Liver (tissue), 8 donors: ENCODE measurements at regions not wholly inside any gene's neighbourhood (a gene's known extent, or its start where the extent isn't known, plus 50 kb on each side); places are given as distances from the start of the nearest gene placed in this dataset.

Source experiments
- DNase-seq: peaks from one replicate; pipeline ENCODE4 v3.0.0-alpha.2; 2017; ENCODE audit warnings: low spot score
- H3K27ac ChIP-seq, 2 donors: one replicate each; pipeline ENCODE4 v1.7.0; 2013; ENCODE audit warnings: inconsistent platforms in 2 of 2, low read length in 2 of 2, control low read depth in 1 of 2, low read depth in 1 of 2, mild to moderate bottlenecking in 1 of 2
- H3K27me3 ChIP-seq, 4 donors: one replicate each; pipeline versions ENCODE4 v1.6.1 to v1.7.0; 2013; ENCODE audit warnings: low read length in 3 of 4, inconsistent platforms in 1 of 4, mild to moderate bottlenecking in 1 of 4, moderate library complexity in 1 of 4; ENCODE audit not compliant: control insufficient read depth in 4 of 4, insufficient read depth in 4 of 4
- H3K36me3 ChIP-seq, 4 donors: one replicate each; pipeline versions ENCODE4 v1.6.1 to v1.7.0; 2013; ENCODE audit warnings: low read length in 3 of 4, mild to moderate bottlenecking in 3 of 4, low read depth in 1 of 4, moderate library complexity in 1 of 4; ENCODE audit not compliant: control insufficient read depth in 4 of 4, insufficient read depth in 3 of 4
- H3K4me1 ChIP-seq, 4 donors: one replicate each; pipeline versions ENCODE4 v1.6.1 to v1.7.0; 2013; ENCODE audit warnings: low read length in 3 of 4, mild to moderate bottlenecking in 3 of 4, moderate library complexity in 1 of 4; ENCODE audit not compliant: control insufficient read depth in 4 of 4, insufficient read depth in 4 of 4
- H3K4me3 ChIP-seq, 3 donors: one replicate each; pipeline versions ENCODE4 v1.6.1 to v1.7.0; 2013; ENCODE audit warnings: low read length in 3 of 3, control low read depth in 1 of 3, low read depth in 1 of 3, mild to moderate bottlenecking in 1 of 3
- H3K9ac ChIP-seq, 2 donors: one replicate each; pipeline ENCODE4 v1.7.0; 2013; ENCODE audit warnings: low read length in 2 of 2, mild to moderate bottlenecking in 2 of 2, moderate library complexity in 2 of 2, control low read depth in 1 of 2, low read depth in 1 of 2
- H3K9me3 ChIP-seq, 4 donors: one replicate each; pipeline versions ENCODE4 v1.6.1 to v1.7.0; 2013; ENCODE audit warnings: low read length in 3 of 4; ENCODE audit not compliant: control insufficient read depth in 4 of 4
- EGR1 ChIP-seq, 2 donors: IDR thresholded peaks; 2 replicates each; pipeline ENCODE4 v1.6.1; 2016 to 2018; ENCODE audit warnings: antibody characterized with exemption in 2 of 2, low read depth in 2 of 2
- FOXA1 ChIP-seq: IDR thresholded peaks from 2 replicates; pipeline ENCODE4 v1.6.1; 2016; ENCODE audit warnings: antibody characterized with exemption
- FOXA2 ChIP-seq: IDR thresholded peaks from 2 replicates; pipeline ENCODE4 v1.6.1; 2016; ENCODE audit warnings: antibody characterized with exemption
- GABPA ChIP-seq, 2 donors: IDR thresholded peaks in 1 of 2; conservative IDR thresholded peaks in 1 of 2; 2 replicates each; pipeline ENCODE4 v1.6.1; 2016; ENCODE audit warnings: antibody characterized with exemption in 2 of 2, mild to moderate bottlenecking in 1 of 2, moderate library complexity in 1 of 2
- HNF4A ChIP-seq, 2 donors: conservative IDR thresholded peaks; 2 replicates each; pipeline ENCODE4 v1.6.1; 2016; ENCODE audit warnings: antibody characterized with exemption in 2 of 2, mild to moderate bottlenecking in 2 of 2
- JUND ChIP-seq, 2 donors: IDR thresholded peaks; 2 replicates each; pipeline ENCODE4 v1.6.1; 2016; ENCODE audit warnings: antibody characterized with exemption in 2 of 2
- NR2F2 ChIP-seq: IDR thresholded peaks from 2 replicates; pipeline ENCODE4 v1.6.1; 2016; ENCODE audit warnings: antibody characterized with exemption
- RAD21 ChIP-seq, 2 donors: IDR thresholded peaks; 2 replicates each; pipeline ENCODE4 v1.6.1; 2016; ENCODE audit warnings: antibody characterized with exemption in 2 of 2, mild to moderate bottlenecking in 2 of 2
- RXRA ChIP-seq, 2 donors: IDR thresholded peaks; 2 replicates each; pipeline ENCODE4 v1.6.1; 2017 to 2018; ENCODE audit warnings: antibody characterized with exemption in 2 of 2, mild to moderate bottlenecking in 1 of 2
- SP1 ChIP-seq: IDR thresholded peaks from 2 replicates; pipeline ENCODE4 v1.6.1; 2018; ENCODE audit warnings: antibody characterized with exemption, mild to moderate bottlenecking
- TAF1 ChIP-seq: conservative IDR thresholded peaks from 2 replicates; pipeline ENCODE4 v1.6.1; 2016; ENCODE audit warnings: antibody characterized with exemption, mild to moderate bottlenecking
- YY1 ChIP-seq: IDR thresholded peaks from 2 replicates; pipeline ENCODE4 v1.6.1; 2016; ENCODE audit warnings: antibody characterized with exemption, mild to moderate bottlenecking
- WGBS: extraction: QIAGEN DNeasy Blood & Tissue Kit; methylation state at CpG from one replicate; pipeline ENCODE4 v1.1.7; 2013; 5-methylcytosine and 5-hydroxymethylcytosine counted together
- TF ChIP-seq, protein P1 (sequence below): IDR thresholded peaks from 2 replicates; pipeline ENCODE4 v1.6.1; 2016; ENCODE audit warnings: antibody characterized with exemption
- TF ChIP-seq, protein P2 (sequence below): IDR thresholded peaks from 2 replicates; pipeline ENCODE4 v1.6.1; 2016; ENCODE audit warnings: antibody characterized with exemption
- TF ChIP-seq, protein P3 (sequence below): fragments of 150-350 bp; IDR thresholded peaks from 2 replicates; pipeline ENCODE4 v1.5.1; 2017; ENCODE audit warnings: improper control_type of control experiment, low read depth, low read length; ENCODE audit not compliant: missing input control
- donor health status: healthy.
- donor health status: healthy.
- donor health status: healthy.
- donor health status: healthy.
- donor health status: healthy.

DNA sequence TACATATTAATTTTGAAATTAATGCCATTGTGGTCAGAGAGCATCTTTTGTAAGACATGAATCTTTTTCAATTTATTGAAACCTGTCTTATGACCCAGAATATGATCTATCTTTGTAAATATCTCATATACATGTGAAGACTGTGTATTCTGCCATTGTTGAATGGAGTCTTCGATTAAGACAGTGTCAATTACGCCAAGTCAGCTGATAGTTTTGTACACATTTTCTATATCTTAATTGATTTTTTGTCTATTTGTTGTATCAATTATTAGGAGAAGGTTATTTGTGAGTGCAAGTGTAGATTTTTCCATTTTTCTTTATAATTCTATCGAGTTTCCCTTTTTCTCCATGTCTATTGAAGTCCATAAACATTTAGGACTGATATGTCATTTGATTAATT, 471.6 kb downstream of the MED10 start:
- no peak for DNase-seq
- Histone ChIP-seq H3K4me3 (no peak overlapping the region), H3K36me3 (no peaks in the 10 kb centered on the region), H3K27ac (no peak overlapping the region), H3K4me1 (no peaks in the 10 kb centered on the region), H3K9me3 (no peaks in the 10 kb centered on the region), H3K9ac (no peak overlapping the region), H3K27me3 (no peaks in the 10 kb centered on the region)
- no peak for TF ChIP-seq RXRA (IDR thresholded peaks at IDR 0.05)
- TF ChIP-seq HNF4A (conservative IDR thresholded peaks at IDR 0.05) = no peak
- TF ChIP-seq, protein P1, sequence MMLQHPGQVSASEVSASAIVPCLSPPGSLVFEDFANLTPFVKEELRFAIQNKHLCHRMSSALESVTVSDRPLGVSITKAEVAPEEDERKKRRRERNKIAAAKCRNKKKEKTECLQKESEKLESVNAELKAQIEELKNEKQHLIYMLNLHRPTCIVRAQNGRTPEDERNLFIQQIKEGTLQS = no peak
- TF ChIP-seq JUND (IDR thresholded peaks at IDR 0.05) = no peak
- no peak for TF ChIP-seq NR2F2
- TF ChIP-seq SP1 = no peak
- no peak for TF ChIP-seq YY1
- TF ChIP-seq TAF1 = no peak
- TF ChIP-seq, protein P2, sequence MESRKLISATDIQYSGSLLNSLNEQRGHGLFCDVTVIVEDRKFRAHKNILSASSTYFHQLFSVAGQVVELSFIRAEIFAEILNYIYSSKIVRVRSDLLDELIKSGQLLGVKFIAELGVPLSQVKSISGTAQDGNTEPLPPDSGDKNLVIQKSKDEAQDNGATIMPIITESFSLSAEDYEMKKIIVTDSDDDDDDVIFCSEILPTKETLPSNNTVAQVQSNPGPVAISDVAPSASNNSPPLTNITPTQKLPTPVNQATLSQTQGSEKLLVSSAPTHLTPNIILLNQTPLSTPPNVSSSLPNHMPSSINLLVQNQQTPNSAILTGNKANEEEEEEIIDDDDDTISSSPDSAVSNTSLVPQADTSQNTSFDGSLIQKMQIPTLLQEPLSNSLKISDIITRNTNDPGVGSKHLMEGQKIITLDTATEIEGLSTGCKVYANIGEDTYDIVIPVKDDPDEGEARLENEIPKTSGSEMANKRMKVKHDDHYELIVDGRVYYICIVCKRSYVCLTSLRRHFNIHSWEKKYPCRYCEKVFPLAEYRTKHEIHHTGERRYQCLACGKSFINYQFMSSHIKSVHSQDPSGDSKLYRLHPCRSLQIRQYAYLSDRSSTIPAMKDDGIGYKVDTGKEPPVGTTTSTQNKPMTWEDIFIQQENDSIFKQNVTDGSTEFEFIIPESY = no peak
- WGBS = 77% methylated on average over 3 of the region's 3 CpGs

DNA sequence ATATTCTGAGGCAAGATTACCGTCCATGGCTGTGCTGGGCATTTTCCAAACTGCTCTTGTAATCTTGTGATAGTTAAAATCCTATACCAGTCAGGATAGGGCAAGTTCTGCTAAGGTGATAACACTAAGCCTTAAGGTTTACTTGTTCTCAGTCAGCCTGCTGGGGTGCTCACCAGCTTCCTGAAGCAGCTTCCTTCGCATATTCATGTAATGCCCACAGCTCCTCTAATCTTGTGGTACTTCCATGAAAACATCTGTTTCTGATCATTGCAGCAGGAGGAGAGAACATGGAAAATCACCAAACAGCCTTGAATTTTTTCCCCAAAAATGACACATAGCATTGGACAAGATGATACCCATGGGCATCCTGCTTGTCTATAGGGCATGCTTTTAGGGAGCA, 473.2 kb downstream of the MED10 start:
- Histone ChIP-seq H3K9ac (no peak overlapping the region), H3K4me3 (no peak overlapping the region), H3K27me3 (no peaks in the 10 kb centered on the region), H3K36me3 (no peaks in the 10 kb centered on the region), H3K4me1 (no peaks in the 10 kb centered on the region), H3K9me3 (no peaks in the 10 kb centered on the region), H3K27ac (no peak overlapping the region)
- no peak for DNase-seq
- 63% methylated on average over 2 of the region's 2 CpGs for WGBS
- TF ChIP-seq TAF1 = no peak
- TF ChIP-seq JUND (IDR thresholded peaks at IDR 0.05) = no peak
- no peak for TF ChIP-seq FOXA1
- no peak for TF ChIP-seq SP1
- TF ChIP-seq, protein P3, sequence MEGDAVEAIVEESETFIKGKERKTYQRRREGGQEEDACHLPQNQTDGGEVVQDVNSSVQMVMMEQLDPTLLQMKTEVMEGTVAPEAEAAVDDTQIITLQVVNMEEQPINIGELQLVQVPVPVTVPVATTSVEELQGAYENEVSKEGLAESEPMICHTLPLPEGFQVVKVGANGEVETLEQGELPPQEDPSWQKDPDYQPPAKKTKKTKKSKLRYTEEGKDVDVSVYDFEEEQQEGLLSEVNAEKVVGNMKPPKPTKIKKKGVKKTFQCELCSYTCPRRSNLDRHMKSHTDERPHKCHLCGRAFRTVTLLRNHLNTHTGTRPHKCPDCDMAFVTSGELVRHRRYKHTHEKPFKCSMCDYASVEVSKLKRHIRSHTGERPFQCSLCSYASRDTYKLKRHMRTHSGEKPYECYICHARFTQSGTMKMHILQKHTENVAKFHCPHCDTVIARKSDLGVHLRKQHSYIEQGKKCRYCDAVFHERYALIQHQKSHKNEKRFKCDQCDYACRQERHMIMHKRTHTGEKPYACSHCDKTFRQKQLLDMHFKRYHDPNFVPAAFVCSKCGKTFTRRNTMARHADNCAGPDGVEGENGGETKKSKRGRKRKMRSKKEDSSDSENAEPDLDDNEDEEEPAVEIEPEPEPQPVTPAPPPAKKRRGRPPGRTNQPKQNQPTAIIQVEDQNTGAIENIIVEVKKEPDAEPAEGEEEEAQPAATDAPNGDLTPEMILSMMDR = no peak
- TF ChIP-seq RAD21 (IDR thresholded peaks at IDR 0.05) = no peak

DNA sequence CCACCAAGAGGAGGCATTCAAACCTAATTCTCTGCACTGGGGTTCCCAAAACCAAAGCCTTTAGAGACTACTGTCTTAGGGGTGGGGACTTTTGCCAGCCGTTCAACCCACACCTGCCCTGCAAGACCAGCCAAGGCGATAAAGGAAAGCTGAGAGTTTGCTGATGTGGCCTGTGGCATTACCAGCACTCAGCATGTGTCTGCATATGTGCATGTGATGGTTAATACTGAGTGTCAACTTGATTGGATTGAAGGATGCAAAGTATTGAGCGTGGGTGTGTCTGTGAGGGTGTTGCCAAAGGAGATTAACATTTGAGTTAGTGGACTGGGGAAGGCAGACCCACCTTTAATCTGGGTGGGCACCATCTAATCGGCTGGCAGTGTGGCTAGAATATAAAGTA, 474.2 kb downstream of the MED10 start:
- Histone ChIP-seq H3K27ac (no peak overlapping the region), H3K4me3 (no peak overlapping the region), H3K4me1 (no peaks in the 10 kb centered on the region), H3K9ac (no peak overlapping the region), H3K27me3 (no peaks in the 10 kb centered on the region), H3K9me3 (no peaks in the 10 kb centered on the region), H3K36me3 (no peaks in the 10 kb centered on the region)
- TF ChIP-seq YY1 = no peak
- no peak for TF ChIP-seq FOXA2
- TF ChIP-seq GABPA (IDR thresholded peaks at IDR 0.05 in 1 of 2, conservative IDR thresholded peaks at IDR 0.05 in 1 of 2) = no peak
- TF ChIP-seq RXRA (IDR thresholded peaks at IDR 0.05) = no peak
- TF ChIP-seq EGR1 (IDR thresholded peaks at IDR 0.05; ENCODE audit: low read depth in 2 of 2) = no peak
- TF ChIP-seq SP1 = no peak
- TF ChIP-seq HNF4A (conservative IDR thresholded peaks at IDR 0.05) = no peak
- no peak for DNase-seq
- 57% methylated on average over 4 of the region's 4 CpGs for WGBS
